HepG2 (cell line): ENCODE measurements at regions not wholly inside any gene's neighbourhood (a gene's known extent, or its start where the extent isn't known, plus 50 kb on each side); places are given as distances from the start of the nearest gene placed in this dataset.

Experiments
- AHDC1 ChIP-seq: sonication (generic); formaldehyde crosslinking; IDR thresholded peaks from 2 replicates; pipeline ENCODE4 v1.5.1; 2020; ENCODE audit warnings: mild to moderate bottlenecking, missing genetic modification reagents, borderline replicate concordance
- ELK4 ChIP-seq: sonication (generic); formaldehyde crosslinking; IDR thresholded peaks from 2 replicates; pipeline ENCODE4 v1.9.0; 2021; ENCODE audit warnings: missing genetic modification reagents, borderline replicate concordance
- FOXM1 ChIP-seq: sonication (generic); formaldehyde crosslinking; IDR thresholded peaks from 2 replicates; pipeline ENCODE4 v1.5.0; 2020; ENCODE audit warnings: missing genetic modification reagents
- GRHL1 ChIP-seq: sonication (generic); formaldehyde crosslinking; conservative IDR thresholded peaks from 2 replicates; pipeline ENCODE4 v1.8.0; 2022; ENCODE audit warnings: missing genetic modification reagents
- MIER3 ChIP-seq: IDR thresholded peaks from 2 replicates; pipeline ENCODE4 v1.6.1; 2016; ENCODE audit warnings: missing compliant biosample characterization, borderline replicate concordance
- NKX3-1 ChIP-seq: sonication (generic); formaldehyde crosslinking; IDR thresholded peaks from 2 replicates; pipeline ENCODE4 v1.5.0; 2020; ENCODE audit warnings: missing genetic modification reagents
- PCBP1 ChIP-seq: fragments of 200-400 bp; formaldehyde crosslinking; IDR thresholded peaks from 2 replicates; pipeline ENCODE4 v1.6.1; 2017; ENCODE audit warnings: mild to moderate bottlenecking, low read depth, low read length, borderline replicate concordance
- PHF20 ChIP-seq: sonication (generic); formaldehyde crosslinking; IDR thresholded peaks from 2 replicates; pipeline ENCODE4 v1.5.0; 2020; ENCODE audit warnings: mild to moderate bottlenecking, missing genetic modification reagents
- SALL1 ChIP-seq: sonication (generic); formaldehyde crosslinking; IDR thresholded peaks from 2 replicates; pipeline ENCODE4 v1.8.0; 2022; ENCODE audit warnings: mild to moderate bottlenecking, missing genetic modification reagents
- SMARCC2 ChIP-seq: fragments of 450-650 bp; IDR thresholded peaks from 2 replicates; pipeline ENCODE4 v1.6.1; 2017; ENCODE audit warnings: antibody characterized with exemption, mild to moderate bottlenecking
- SOX6 ChIP-seq, 2 experiments: fragments of 450-650 bp in 1 of 2; sonication (generic) in 1 of 2; formaldehyde crosslinking in 1 of 2; IDR thresholded peaks; 2 replicates each; pipeline versions ENCODE4 v1.4.0 to v1.6.1; 2017 to 2020; ENCODE audit warnings: antibody characterized with exemption in 1 of 2, mild to moderate bottlenecking in 1 of 2, missing genetic modification reagents in 1 of 2
- TFE3 ChIP-seq: IDR thresholded peaks from 2 replicates; pipeline ENCODE4 v1.6.1; 2016
- ZEB1 ChIP-seq: IDR thresholded peaks from 2 replicates; pipeline ENCODE4 v1.6.1; 2012; ENCODE audit warnings: mild to moderate bottlenecking, low read depth, inconsistent platforms; ENCODE audit not compliant: insufficient replicate concordance
- ZNF576 ChIP-seq: sonication (generic); formaldehyde crosslinking; IDR thresholded peaks from 2 replicates; pipeline ENCODE4 v1.4.0; 2020; ENCODE audit warnings: mild to moderate bottlenecking, missing genetic modification reagents
- ZNF782 ChIP-seq: sonication (generic); formaldehyde crosslinking; IDR thresholded peaks from 2 replicates; pipeline ENCODE4 v1.4.0; 2020; ENCODE audit warnings: missing genetic modification reagents, mild to moderate bottlenecking, borderline replicate concordance
- ZNF891 ChIP-seq: sonication (generic); formaldehyde crosslinking; IDR thresholded peaks from 2 replicates; pipeline ENCODE4 v1.5.0; 2020; ENCODE audit warnings: mild to moderate bottlenecking, missing genetic modification reagents
- ZSCAN12 ChIP-seq: sonication (generic); formaldehyde crosslinking; IDR thresholded peaks from 2 replicates; pipeline ENCODE4 v1.9.0; 2021; ENCODE audit warnings: mild to moderate bottlenecking, missing genetic modification reagents

- TF ChIP-seq GRHL1 (CRISPR knock-in tag), result no peak
- no peak for TF ChIP-seq ZNF891
- TF ChIP-seq SOX6 (IDR thresholded peaks at IDR 0.05), result no peak
- peak; percentile 94 for TF ChIP-seq SOX6 (CRISPR knock-in tag; IDR thresholded peaks at IDR 0.05)
- TF ChIP-seq ZNF576 (CRISPR knock-in tag), result no peak
- no peak for TF ChIP-seq ZSCAN12 (CRISPR knock-in tag)
- peak; percentile 96 for TF ChIP-seq SALL1
- no peak for TF ChIP-seq PCBP1
- no peak for TF ChIP-seq FOXM1 (CRISPR knock-in tag)
- no peak for TF ChIP-seq ELK4 (CRISPR knock-in tag)
- TF ChIP-seq NKX3-1 (CRISPR knock-in tag), result 0 out of 2 replicates have a peak, but pooled peaks have one; percentile 29
- peak; percentile 50 for TF ChIP-seq TFE3
- no peak for TF ChIP-seq PHF20 (CRISPR knock-in tag)
- no peak for TF ChIP-seq SMARCC2
- peak; percentile 29; the same call in 1 of the 2 replicates for TF ChIP-seq ZNF782 (CRISPR knock-in tag)
- TF ChIP-seq AHDC1, result peak; percentile 82
- peak; percentile 78; the same call in 1 of the 2 replicates for TF ChIP-seq MIER3
- TF ChIP-seq ZEB1, result no peak
Measured at GRCh38 chr2:203656522-203657287, 49.7 kb upstream of the CD28 start (continued).
